ENCODE measurements at regions not wholly inside any gene's neighbourhood (a gene's known extent, or its start where the extent isn't known, plus 50 kb on each side); places are given as distances from the start of the nearest gene placed in this dataset.

- DNase-seq (ENCODE audit: low spot score) (no peak), FAIRE-seq (no peak)
Observed at GRCh38 chr17:79541056-79541850, 69.6 kb downstream of the RBFOX3 start.

- FAIRE-seq: no peak
- DNase-seq (ENCODE audit: low spot score): no peak
Observed at GRCh38 chr17:79539944-79540705, 70.7 kb downstream of the RBFOX3 start.

GRCh38 chr17:79538291-79538690, 72.6 kb downstream of the RBFOX3 start:
- DNase-seq (ENCODE audit: low spot score): no peak
- FAIRE-seq: no peak

- no peak for FAIRE-seq
Observed at GRCh38 chr17:79537686-79538085, 73.2 kb downstream of the RBFOX3 start.

GRCh38 chr17:79537061-79537460, 73.8 kb downstream of the RBFOX3 start:
- no peak for DNase-seq (ENCODE audit: low spot score)
- FAIRE-seq: no peak

More at GRCh38 chr17:79537686-79538085, 73.2 kb downstream of the RBFOX3 start:
- DNase-seq (ENCODE audit: low spot score): no peak

- no peak for DNase-seq (ENCODE audit: low spot score)
- FAIRE-seq: no peak
Observed at GRCh38 chr17:79536212-79536840, 74.5 kb downstream of the RBFOX3 start.

DNA sequence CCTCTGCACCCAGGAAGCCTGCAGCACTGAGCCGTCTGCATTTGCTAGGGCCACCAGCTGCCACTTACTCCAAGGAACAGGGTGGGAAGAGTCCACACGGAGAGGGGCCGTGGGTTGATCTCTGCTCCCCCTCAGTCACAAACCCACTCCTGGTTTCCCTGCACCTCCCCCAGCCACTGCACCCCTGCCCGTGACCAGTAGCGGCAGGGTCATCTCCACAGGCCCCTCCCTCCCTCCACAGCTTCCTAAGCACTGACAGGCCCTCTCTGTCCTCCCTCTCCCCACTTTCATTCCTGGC, 75.2 kb downstream of the RBFOX3 start:
- DNase-seq (ENCODE audit: low spot score): no peak
- no peak for FAIRE-seq

DNA sequence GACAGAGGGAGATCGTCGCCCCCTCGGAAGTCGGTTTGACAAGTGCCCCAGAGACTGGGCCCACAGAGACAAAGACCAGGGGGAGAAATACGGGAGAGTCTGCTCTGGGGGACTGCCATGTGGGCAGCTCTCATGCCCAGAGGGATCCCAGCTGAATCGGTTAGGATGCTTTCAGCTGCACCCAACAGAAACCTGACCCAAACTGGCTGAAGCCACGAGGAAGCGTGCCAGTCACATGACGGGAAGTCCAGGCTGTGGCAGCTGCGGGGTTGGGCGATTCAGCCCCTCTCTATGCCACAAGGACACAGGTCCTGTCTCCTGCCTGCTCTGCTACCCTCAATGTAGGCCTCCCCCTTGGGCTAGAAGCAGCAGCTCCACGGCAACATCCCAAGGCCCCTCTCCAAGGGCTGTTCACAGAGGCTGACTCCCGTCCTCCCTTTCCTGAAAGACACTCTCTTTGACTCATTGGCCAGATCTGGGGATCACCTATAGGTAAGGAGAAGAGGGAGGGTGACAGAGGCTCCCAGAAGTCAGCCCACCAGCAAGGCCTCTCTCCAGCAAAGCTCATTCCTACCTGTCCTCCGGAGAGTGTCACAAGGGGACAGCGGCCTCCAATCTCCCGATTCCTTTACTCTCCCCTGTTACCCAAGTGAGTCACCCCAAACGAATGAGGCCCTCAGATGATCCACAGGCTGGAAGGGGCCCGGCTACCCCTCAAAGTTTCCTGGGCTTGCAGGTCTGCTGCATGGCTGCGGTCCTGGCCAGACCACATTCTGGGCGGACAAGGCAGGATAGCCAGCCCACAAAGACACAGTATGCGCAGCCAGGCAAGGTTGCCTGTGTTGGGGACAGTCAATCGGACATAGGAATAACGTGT, 75.8 kb downstream of the RBFOX3 start:
- DNase-seq (ENCODE audit: low spot score) (no peak), FAIRE-seq (no peak)

- DNase-seq (ENCODE audit: low spot score) (no peak), FAIRE-seq (no peak)
Observed at GRCh38 chr17:79534111-79534510, 76.7 kb downstream of the RBFOX3 start.

- no peak for DNase-seq (ENCODE audit: low spot score)
- FAIRE-seq: no peak
Observed at GRCh38 chr17:79533116-79533515, 77.7 kb downstream of the RBFOX3 start.

DNA sequence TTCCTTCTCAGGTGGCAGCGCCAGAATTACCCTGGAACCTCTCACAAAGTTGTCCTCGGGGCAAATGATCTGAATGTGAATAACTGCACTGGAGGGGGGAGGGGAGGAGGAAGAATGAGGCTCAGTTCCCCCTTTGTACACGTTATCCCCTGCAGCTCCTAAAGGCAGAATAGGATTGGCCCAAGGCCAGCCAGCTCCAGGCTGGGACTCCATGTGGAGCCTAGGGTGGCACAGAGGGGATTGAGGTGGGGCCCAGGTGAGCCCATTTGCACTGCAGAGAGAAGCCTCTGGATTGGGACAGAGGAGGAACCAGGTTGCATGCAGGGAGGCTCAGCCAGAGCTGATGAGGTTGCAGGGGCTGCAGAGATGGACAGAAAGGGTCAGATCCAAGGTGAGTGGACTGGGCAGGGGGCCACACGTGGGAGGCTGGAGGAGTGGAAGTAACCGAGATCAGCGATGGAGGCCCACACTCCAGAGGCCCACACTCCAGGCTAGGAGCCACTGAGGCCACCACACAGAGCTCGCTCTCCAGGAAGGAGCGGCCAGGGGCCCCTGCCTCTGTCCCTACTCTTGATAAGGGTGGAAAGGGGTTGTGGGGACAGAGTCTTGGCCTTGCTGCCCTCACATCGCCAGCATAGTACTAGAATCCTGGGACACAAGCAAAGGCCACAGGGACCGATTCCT, 78.6 kb downstream of the RBFOX3 start:
- no peak for FAIRE-seq
- DNase-seq (ENCODE audit: low spot score): no peak

DNA sequence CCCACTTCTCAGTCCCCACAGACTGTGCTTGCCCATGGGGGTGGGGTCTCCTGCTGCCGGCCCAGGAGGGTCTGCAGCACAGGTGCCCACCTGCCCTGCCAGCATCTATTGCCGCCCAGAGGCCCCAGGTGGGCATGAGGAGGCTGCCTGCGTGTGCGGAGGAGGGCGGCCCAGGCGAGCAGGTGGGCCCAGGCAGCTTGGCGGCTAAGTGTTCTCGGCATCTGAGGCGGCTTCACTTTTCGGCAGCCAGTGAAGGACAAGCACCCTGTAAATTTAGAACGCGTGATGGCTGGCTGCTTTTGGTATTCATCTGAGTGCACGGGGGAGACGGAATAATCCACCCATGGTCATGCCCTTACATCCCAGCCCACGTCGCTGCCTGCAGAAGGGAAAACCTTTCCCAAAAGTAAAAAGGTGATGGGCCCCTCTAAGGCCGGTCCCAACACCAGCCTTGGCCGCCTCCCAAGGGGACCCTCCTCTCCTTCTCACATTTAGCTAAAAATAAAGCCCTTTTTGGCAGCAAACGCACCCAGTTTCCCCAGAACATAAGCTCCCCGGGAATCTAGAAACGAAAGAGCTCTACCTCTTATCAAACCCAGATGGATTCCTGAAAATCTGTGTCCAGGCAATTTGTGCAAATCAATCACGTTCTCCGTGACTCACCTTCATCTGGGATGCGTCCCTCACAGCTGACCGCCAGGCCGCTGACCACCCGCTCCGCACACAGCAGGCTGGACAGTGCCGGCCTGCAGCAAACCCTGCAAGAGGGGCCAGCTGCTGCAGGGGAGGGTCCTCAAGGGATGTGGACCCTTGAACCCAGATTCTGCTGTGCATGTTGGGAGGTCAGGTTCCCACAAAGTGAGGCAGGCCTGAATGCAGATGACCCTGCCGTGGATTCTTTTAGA, 79.4 kb downstream of the RBFOX3 start:
- no peak for DNase-seq (ENCODE audit: low spot score)
- no peak for FAIRE-seq

DNA sequence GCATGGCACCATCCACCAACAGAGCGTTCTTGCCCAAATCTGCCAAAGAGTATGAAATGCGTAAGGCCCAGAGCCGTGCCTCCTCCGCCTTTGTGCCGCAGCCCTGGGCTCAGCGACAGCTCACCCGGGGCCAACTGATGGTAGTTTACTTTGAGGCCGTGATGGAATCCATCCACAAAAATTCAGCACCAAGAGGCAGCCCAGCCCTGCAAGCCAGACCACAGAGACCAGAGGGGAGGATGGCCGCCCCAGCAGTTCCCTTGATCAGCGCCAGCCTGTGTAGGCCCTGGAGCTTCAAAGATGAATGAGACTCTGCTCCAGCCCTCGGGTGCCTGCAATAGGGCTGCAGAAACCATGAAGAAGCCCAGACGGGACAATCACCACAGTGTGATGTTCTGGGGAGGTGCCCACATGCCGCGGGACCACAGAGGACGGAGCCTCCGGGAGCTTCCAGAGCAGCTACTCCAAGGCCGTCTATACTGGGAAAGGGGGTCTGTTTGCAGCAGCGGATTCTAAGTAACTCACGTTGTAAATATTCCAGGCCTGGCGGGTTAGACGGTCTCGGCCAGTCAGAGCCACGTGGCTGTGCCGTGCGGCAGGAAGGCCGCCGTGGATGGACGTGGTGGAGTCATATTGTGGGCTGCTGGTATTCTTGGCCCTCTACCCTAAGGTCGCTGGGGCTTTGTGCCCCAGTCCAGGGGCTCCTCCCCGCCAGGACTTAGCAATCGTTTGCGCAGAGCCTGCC, 80.3 kb downstream of the RBFOX3 start:
- DNase-seq (ENCODE audit: low spot score) (no peak), FAIRE-seq (no peak)

- DNase-seq (ENCODE audit: low spot score): no peak
- no peak for FAIRE-seq
Observed at GRCh38 chr17:79529661-79530081, 81.2 kb downstream of the RBFOX3 start.

DNA sequence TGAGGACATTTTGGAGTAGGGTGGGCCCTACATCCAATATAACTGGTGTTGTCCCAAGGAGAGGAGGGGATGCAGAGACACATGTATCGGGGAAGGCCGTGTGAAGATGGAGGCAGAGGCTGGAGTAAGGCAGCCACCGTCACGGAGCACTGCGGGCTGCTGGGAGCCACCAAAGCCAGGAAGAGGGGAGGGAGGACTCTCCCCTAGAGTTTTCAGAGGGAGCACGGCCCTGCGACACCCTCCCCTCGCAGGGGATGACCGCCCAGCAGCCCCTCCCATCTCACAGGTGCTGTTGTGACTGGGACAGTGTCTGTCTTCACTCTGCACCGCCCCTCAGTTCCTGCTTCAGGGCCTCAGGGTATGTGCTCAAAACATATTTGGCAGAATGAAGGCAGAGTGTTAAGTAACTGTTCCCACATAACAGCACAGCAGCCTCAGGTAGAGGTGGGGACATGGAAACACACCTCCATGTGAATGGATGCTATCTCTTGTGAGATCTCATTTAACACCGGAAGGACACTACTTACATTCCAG, 82.2 kb downstream of the RBFOX3 start:
- DNase-seq (ENCODE audit: low spot score) (no peak), FAIRE-seq (no peak)

- FAIRE-seq (no peak), DNase-seq (ENCODE audit: low spot score) (no peak)
Observed at GRCh38 chr17:79527306-79527705, 83.5 kb downstream of the RBFOX3 start.

DNA sequence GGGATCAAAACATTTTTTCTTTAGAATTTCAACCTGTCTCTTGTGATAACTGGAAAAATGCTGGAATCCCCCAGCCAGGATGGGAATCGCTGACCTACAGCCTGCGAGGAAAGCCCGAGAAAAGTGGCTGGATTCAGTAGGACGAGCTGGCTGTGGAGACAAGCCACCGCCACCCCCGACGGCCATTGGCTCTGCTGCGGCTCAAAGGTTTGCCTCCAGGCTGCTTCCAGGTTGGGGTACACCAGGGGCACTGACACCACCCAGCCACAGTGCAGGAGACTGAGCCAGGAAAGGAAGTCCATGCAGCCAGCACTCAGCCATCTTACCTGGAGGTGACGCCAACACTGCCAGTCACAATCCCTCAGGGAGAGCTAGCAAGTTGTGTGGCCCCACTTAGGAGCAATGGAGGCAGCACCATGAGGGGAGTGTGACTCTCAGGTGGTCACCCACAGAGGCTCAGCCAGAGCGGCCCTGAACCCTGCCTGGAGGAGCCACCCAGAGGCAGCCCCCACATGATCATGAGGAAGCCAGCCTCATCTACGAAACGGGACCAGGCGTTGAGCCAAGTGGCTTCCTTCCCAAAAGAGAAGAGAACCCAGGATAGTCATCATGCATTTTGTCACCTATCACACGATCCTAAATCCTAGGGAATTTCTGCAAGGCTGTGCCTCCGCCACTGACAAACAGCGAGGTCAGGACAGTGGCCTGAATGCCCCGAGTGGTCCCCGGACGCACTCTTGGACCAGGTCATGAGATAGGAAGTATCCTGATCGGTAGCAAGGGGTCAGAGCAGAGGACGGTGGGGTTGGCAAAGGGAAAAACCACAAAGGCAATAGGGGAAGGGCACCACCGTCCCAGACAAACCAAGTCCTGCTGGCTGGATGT, 84.8 kb downstream of the RBFOX3 start:
- no peak for FAIRE-seq
- DNase-seq (ENCODE audit: low spot score): no peak
